KMS-11 (cell line): ENCODE measurements at regions not wholly inside any gene's neighbourhood (a gene's known extent, or its start where the extent isn't known, plus 50 kb on each side); places are given as distances from the start of the nearest gene placed in this dataset.

ENCODE experiments used
- H2AFZ ChIP-seq: fragments of 200-600 bp; sonication (generic); 2 replicates; pipeline ENCODE4 v1.6.1; 2016; ENCODE audit warnings: antibody characterized with exemption, mixed run types, low read depth
- H3K27ac ChIP-seq: fragments of 200-600 bp; sonication (generic); 2 replicates; pipeline ENCODE4 v1.6.1; 2016; ENCODE audit warnings: mild to moderate bottlenecking, mixed run types
- H3K27me3 ChIP-seq: fragments of 200-600 bp; sonication (generic); 2 replicates; pipeline ENCODE4 v1.6.1; 2017; ENCODE audit warnings: mild to moderate bottlenecking, low read depth, mixed run types, moderate library complexity; ENCODE audit not compliant: insufficient read depth
- H3K36me3 ChIP-seq: fragments of 200-600 bp; sonication (generic); 2 replicates; pipeline ENCODE4 v1.6.1; 2017; ENCODE audit warnings: mild to moderate bottlenecking, mixed run types; ENCODE audit not compliant: insufficient read depth
- H3K4me1 ChIP-seq: fragments of 200-600 bp; sonication (generic); 2 replicates; pipeline ENCODE4 v1.6.1; 2016; ENCODE audit warnings: mild to moderate bottlenecking, low read depth, mixed run types; ENCODE audit not compliant: poor library complexity, severe bottlenecking
- H3K4me2 ChIP-seq: fragments of 200-600 bp; sonication (generic); 2 replicates; pipeline ENCODE4 v1.7.0; 2016; ENCODE audit warnings: mild to moderate bottlenecking, mixed run types
- H3K4me3 ChIP-seq: fragments of 200-600 bp; sonication (generic); IDR thresholded peaks from 2 replicates; pipeline ENCODE4 v1.6.1; 2017; ENCODE audit warnings: low read depth, low read length, mixed read lengths; ENCODE audit not compliant: insufficient read depth
- H3K79me2 ChIP-seq: fragments of 200-600 bp; sonication (generic); 2 replicates; pipeline ENCODE4 v1.6.1; 2016; ENCODE audit warnings: low read depth, mixed run types; ENCODE audit not compliant: insufficient read depth
- H3K9ac ChIP-seq: fragments of 200-600 bp; sonication (generic); 2 replicates; pipeline ENCODE4 v1.6.1; 2016; ENCODE audit warnings: mild to moderate bottlenecking, mixed run types
- H4K20me1 ChIP-seq: fragments of 200-600 bp; sonication (generic); 2 replicates; pipeline ENCODE4 v1.6.1; 2016; ENCODE audit warnings: mild to moderate bottlenecking, mixed run types; ENCODE audit not compliant: insufficient read depth
- CTCF ChIP-seq: fragments of 200-600 bp; sonication (generic); conservative IDR thresholded peaks from 2 replicates; pipeline ENCODE4 v1.6.1; 2017; ENCODE audit warnings: low read depth, mild to moderate bottlenecking, antibody characterized with exemption, low read length, moderate library complexity, mixed read lengths

- Histone ChIP-seq H3K79me2 (no peaks in the 10 kb centered on the region), H3K4me3 (no peak overlapping the region), H3K4me2 (no peak overlapping the region), H2AFZ (no peak overlapping the region), H3K27me3 (no peaks in the 10 kb centered on the region), H4K20me1 (no peaks in the 10 kb centered on the region), H3K4me1 (no peaks in the 10 kb centered on the region), H3K36me3 (no peaks in the 10 kb centered on the region), H3K9ac (no peak overlapping the region), H3K27ac (no peak overlapping the region)
- no peak for TF ChIP-seq CTCF
These were observed 1971.7 kb downstream of the SUCLG1 start for GRCh38 chr2:82487354-82487753.

GRCh38 chr2:82485701-82486100 lies 1973.4 kb downstream of the SUCLG1 start:
- no peak overlapping the region for H3K9ac ChIP-seq

GRCh38 chr2:82481207-82481606 lies 1977.9 kb downstream of the SUCLG1 start:
- no peak for TF ChIP-seq CTCF
- no peak overlapping the region for H3K9ac ChIP-seq
- no peak overlapping the region for H3K4me3 ChIP-seq
- no peaks in the 10 kb centered on the region for H3K27me3 ChIP-seq
- no peak overlapping the region for H2AFZ ChIP-seq
- H3K4me1 ChIP-seq, result no peaks in the 10 kb centered on the region
- H3K79me2 ChIP-seq, result no peaks in the 10 kb centered on the region
- H4K20me1 ChIP-seq, result no peaks in the 10 kb centered on the region
- no peak overlapping the region for H3K27ac ChIP-seq
- H3K4me2 ChIP-seq, result no peak overlapping the region
- H3K36me3 ChIP-seq, result no peaks in the 10 kb centered on the region

More at GRCh38 chr2:82485701-82486100, 1973.4 kb downstream of the SUCLG1 start:
- no peak for TF ChIP-seq CTCF
- Histone ChIP-seq H3K4me2 (no peak overlapping the region), H4K20me1 (no peaks in the 10 kb centered on the region), H3K27me3 (no peaks in the 10 kb centered on the region), H3K36me3 (no peaks in the 10 kb centered on the region), H3K79me2 (no peaks in the 10 kb centered on the region), H3K4me1 (no peaks in the 10 kb centered on the region), H2AFZ (no peak overlapping the region), H3K4me3 (no peak overlapping the region), H3K27ac (no peak overlapping the region)

GRCh38 chr2:82478641-82479040 lies 1980.4 kb downstream of the SUCLG1 start:
- H3K4me1 ChIP-seq, result no peaks in the 10 kb centered on the region
- H4K20me1 ChIP-seq, result no peaks in the 10 kb centered on the region
- H3K27me3 ChIP-seq, result no peaks in the 10 kb centered on the region
- no peak for TF ChIP-seq CTCF
- H3K27ac ChIP-seq, result no peak overlapping the region
- no peaks in the 10 kb centered on the region for H3K36me3 ChIP-seq
- no peak overlapping the region for H3K4me2 ChIP-seq
- H3K9ac ChIP-seq, result no peak overlapping the region
- no peaks in the 10 kb centered on the region for H3K79me2 ChIP-seq
- H3K4me3 ChIP-seq, result no peak overlapping the region
- no peak overlapping the region for H2AFZ ChIP-seq
